Testis (tissue), 2 donors: ENCODE measurements at regions not wholly inside any gene's neighbourhood (a gene's known extent, or its start where the extent isn't known, plus 50 kb on each side); places are given as distances from the start of the nearest gene placed in this dataset.

Experiments
- DNase-seq: peaks from one replicate; pipeline ENCODE4 v3.0.0-alpha.2; 2019
- H3K27ac ChIP-seq, 2 donors: fragments of 200-600 bp; sonication (generic); one replicate each; pipeline ENCODE4 v1.5.1; 2019
- H3K27me3 ChIP-seq: fragments of 200-600 bp; sonication (generic); one replicate; pipeline ENCODE4 v1.5.1; 2019
- H3K36me3 ChIP-seq: fragments of 200-600 bp; sonication (generic); one replicate; pipeline ENCODE4 v1.5.1; 2017; ENCODE audit warnings: low read depth; ENCODE audit errors: missing control alignments
- H3K4me1 ChIP-seq: fragments of 200-600 bp; sonication (generic); one replicate; pipeline ENCODE4 v1.5.1; 2019
- H3K4me3 ChIP-seq, 2 donors: fragments of 200-600 bp; sonication (generic); one replicate each; pipeline ENCODE4 v1.5.1; 2017 to 2019
- H3K9me3 ChIP-seq: fragments of 200-600 bp; sonication (generic); one replicate; pipeline ENCODE4 v1.5.1; 2017
- CTCF ChIP-seq, 3 experiments: fragments of 450-650 bp in 2 of 3; fragments of 200-600 bp in 1 of 3; sonication (generic) in 1 of 3; IDR thresholded peaks; one replicate each; pipeline ENCODE4 v1.5.1; 2016 to 2019; ENCODE audit warnings: antibody characterized with exemption in 3 of 3, mild to moderate bottlenecking in 2 of 3, moderate library complexity in 1 of 3
- POLR2A ChIP-seq: fragments of 450-650 bp; IDR thresholded peaks from one replicate; pipeline ENCODE4 v1.6.1; 2017; ENCODE audit warnings: antibody characterized with exemption, mild to moderate bottlenecking, moderate library complexity
- WGBS, 2 donors: methylation state at CpG; one replicate each; pipeline ENCODE4 v1.1.5; 2018; 5-methylcytosine and 5-hydroxymethylcytosine counted together
- intact Hi-C: fragments of 100-400 bp; cut with DNase I; formaldehyde crosslinking; loops from one replicate; pipeline ENCODE4 v1.15.1; 2023; ENCODE audit warnings: low total_unique reads

GRCh38 chr9:134568116-134568515 is 73.5 kb upstream of the COL5A1 start:
- Histone ChIP-seq H3K36me3 (no peaks in the 10 kb centered on the region), H3K9me3 (no peaks in the 10 kb centered on the region), H3K4me3 (no peak overlapping the region), H3K27me3 (no peaks in the 10 kb centered on the region), H3K4me1 (no peaks in the 10 kb centered on the region), H3K27ac (no peak overlapping the region)
- no peak for TF ChIP-seq CTCF (IDR thresholded peaks at IDR 0.05)
- TF ChIP-seq POLR2A, result no peak
- intact Hi-C loops, result no loop called here
- DNase-seq, result peak; percentile 4
- WGBS, 2 donors, result 85 to 86% methylated on average over 5 of the region's 5 CpGs

DNA sequence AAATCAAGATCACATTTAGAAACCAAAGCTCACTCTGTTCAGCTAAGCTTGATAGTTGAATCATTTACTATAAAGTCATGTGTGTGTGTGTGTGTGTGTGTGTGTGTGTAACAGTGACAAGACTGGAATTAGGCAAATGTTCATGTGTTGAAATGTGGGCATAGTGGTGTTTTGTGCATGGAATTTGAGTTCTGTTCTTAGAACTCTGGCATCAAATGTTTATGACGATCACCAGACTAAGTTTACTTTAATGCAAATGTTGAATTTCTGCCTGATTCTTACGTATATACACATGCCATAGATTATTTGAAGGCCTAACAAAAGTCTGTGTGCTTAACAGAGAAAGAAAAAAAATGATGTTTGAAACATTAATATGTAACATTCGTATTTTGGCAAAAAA is 72.8 kb upstream of the COL5A1 start:
- Histone ChIP-seq H3K9me3 (no peaks in the 10 kb centered on the region), H3K27me3 (no peaks in the 10 kb centered on the region), H3K4me1 (no peaks in the 10 kb centered on the region), H3K4me3 (no peak overlapping the region), H3K27ac (no peak overlapping the region), H3K36me3 (no peaks in the 10 kb centered on the region)
- TF ChIP-seq CTCF (IDR thresholded peaks at IDR 0.05), result no peak
- TF ChIP-seq POLR2A, result no peak
- intact Hi-C loops, result no loop called here
- WGBS, 2 donors, result 60 to 82% methylated on average over 3 of the region's 3 CpGs
- no peak for DNase-seq

DNA sequence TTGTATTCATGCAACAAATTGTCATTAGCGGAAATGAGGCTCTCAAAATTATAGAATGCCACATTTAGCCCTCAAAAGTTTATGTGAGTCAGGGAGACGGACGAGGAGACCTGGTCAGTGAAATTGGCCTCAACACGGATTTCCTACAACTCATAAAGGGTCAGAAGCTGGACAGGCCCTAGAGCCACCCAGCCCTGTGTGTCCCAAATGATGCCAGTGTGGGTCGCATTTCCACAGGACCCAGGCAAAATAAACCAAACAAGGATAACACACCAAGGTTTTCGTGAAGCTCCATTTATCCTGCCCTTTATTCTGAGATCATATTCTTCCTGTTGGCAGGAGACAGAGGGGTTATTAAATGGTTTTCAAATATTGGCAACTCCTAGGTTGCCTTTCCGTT is 72.0 kb upstream of the COL5A1 start:
- TF ChIP-seq POLR2A (no peak), CTCF (IDR thresholded peaks at IDR 0.05) (no peak)
- 89 to 93% methylated on average over 7 of the region's 7 CpGs for WGBS, 2 donors
- Histone ChIP-seq H3K27ac (no peak overlapping the region), H3K4me3 (no peak overlapping the region), H3K4me1 (no peaks in the 10 kb centered on the region), H3K27me3 (no peaks in the 10 kb centered on the region), H3K36me3 (no peaks in the 10 kb centered on the region), H3K9me3 (no peaks in the 10 kb centered on the region)
- peak; percentile 8 for DNase-seq
- intact Hi-C loops, result no loop called here

DNA sequence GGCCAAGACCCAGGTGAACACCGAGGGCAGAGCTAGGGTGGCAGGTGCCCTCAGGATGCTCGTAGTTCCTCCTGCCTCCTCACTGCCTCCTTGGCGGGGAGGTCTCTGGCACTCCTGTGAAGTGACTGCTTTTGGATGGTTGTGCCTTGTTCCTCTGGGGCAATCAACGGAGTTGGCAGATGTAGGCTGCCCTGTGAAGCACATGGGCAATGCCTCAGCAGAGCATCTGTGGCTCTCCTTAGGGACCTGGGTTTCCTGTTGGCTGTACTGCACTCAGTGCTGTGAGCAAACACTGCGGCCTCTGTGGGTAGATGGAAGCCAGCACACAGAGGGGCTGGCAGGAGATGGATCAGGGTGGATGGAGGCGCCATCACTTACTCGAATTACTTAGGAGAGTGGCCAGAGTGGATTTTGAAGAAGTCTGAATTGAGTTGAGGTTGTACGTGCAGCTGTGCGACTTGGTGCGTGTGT is 71.4 kb upstream of the COL5A1 start:
- no peak overlapping the region for H3K27ac ChIP-seq
- no peaks in the 10 kb centered on the region for H3K36me3 ChIP-seq
- no peaks in the 10 kb centered on the region for H3K27me3 ChIP-seq
- WGBS, 2 donors, result 71 to 84% methylated on average over 6 to 10 of the region's 10 CpGs
- H3K4me3 ChIP-seq, result no peak overlapping the region
- no peaks in the 10 kb centered on the region for H3K9me3 ChIP-seq
- DNase-seq, result peak; percentile 8
- intact Hi-C loops, result no loop called here
- H3K4me1 ChIP-seq, result no peaks in the 10 kb centered on the region
- TF ChIP-seq POLR2A (no peak), CTCF (IDR thresholded peaks at IDR 0.05) (no peak)

DNA sequence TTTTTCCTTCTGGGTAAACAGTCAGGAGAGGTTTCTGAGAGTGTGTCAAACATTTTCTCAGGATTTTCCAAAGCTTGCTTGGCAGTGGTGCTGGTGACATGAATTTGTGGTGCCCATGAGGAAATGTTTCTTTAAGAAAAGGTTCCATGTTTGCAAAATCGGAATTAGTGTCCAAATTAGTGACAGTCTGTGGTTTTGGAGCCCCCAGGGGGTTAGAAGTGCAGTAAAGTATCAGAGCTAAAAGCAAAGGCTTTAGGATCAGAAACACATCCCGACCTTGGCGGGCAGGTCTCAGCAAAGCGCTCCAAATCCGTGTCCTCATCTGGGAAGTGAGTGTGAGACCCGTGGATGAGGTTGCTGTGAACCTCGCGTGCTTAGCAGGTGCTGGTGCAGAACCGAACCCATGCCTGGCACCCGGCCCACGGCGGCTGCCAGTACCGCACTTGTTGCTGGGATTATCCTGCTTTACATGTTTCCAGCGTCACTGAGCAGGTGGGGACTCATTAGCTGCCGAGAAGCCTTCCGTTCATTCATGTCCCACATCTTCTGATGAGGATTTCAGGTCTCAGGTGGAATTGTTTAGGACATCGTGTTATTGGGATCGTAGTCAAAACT is 70.8 kb upstream of the COL5A1 start:
- Histone ChIP-seq H3K36me3 (no peaks in the 10 kb centered on the region), H3K9me3 (no peaks in the 10 kb centered on the region), H3K27me3 (no peaks in the 10 kb centered on the region), H3K27ac (no peak overlapping the region), H3K4me1 (no peaks in the 10 kb centered on the region), H3K4me3 (no peak overlapping the region)
- DNase-seq, result peak; percentile 6
- intact Hi-C loops, result no loop called here
- TF ChIP-seq POLR2A, result no peak
- TF ChIP-seq CTCF (IDR thresholded peaks at IDR 0.05), result no peak
- WGBS, 2 donors, result 63 to 70% methylated on average over 18 of the region's 18 CpGs
